SU-DHL-6 (cell line): ENCODE measurements at regions not wholly inside any gene's neighbourhood (a gene's known extent, or its start where the extent isn't known, plus 50 kb on each side); places are given as distances from the start of the nearest gene placed in this dataset.

Experiments
- EZH2phosphoT487 ChIP-seq: fragments of 200-600 bp; sonication (generic), shearing (Covaris generic); conservative IDR thresholded peaks from 2 replicates; pipeline ENCODE4 v1.6.1; 2018; ENCODE audit warnings: mild to moderate bottlenecking, antibody characterized with exemption, low read length, moderate library complexity, mixed read lengths
- TF ChIP-seq, protein P1 (sequence below): fragments of 200-600 bp; sonication (generic); IDR thresholded peaks from one replicate; pipeline ENCODE4 v1.5.1; 2017; ENCODE audit warnings: antibody characterized with exemption, mild to moderate bottlenecking, low read length, moderate library complexity; ENCODE audit not compliant: insufficient read depth, poor library complexity, severe bottlenecking

DNA sequence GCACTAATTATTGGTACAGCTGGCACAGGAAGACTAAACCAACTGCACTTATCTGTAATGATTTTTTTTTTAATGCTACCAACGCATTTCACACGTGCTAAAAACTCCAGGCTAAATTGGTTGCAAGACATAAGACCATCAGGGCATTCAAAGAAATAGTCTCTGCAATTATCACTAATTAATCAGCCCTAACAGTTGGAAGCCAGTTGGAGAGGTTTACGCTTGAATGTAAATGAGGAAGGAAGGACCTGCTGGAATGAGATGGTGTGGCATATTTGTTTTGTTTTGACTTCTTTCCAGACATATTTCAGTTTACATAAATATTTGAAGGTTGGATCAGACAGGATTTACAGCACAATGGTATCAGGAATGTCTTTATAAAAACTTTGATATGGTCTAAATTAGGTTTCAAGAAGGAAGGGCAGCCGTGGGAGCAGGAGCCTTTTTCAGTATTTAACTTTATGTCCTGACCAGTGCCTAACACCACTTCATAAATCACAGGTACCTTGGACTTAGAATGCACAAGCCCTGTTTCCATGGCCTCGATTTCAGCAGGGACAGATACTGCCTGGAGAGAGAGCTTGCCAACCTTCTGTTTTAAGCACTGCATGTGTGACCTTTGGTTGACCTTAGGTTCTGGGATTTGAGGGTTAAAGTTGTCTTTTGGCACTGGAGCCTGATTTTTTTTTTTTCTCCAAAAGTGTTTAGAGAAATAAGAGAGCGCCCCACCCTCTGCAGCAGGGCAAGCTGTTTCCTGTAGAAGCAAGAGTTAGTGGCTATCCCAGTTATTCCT is 199.8 kb upstream of the MAP3K1 start:
- TF ChIP-seq, protein P1, sequence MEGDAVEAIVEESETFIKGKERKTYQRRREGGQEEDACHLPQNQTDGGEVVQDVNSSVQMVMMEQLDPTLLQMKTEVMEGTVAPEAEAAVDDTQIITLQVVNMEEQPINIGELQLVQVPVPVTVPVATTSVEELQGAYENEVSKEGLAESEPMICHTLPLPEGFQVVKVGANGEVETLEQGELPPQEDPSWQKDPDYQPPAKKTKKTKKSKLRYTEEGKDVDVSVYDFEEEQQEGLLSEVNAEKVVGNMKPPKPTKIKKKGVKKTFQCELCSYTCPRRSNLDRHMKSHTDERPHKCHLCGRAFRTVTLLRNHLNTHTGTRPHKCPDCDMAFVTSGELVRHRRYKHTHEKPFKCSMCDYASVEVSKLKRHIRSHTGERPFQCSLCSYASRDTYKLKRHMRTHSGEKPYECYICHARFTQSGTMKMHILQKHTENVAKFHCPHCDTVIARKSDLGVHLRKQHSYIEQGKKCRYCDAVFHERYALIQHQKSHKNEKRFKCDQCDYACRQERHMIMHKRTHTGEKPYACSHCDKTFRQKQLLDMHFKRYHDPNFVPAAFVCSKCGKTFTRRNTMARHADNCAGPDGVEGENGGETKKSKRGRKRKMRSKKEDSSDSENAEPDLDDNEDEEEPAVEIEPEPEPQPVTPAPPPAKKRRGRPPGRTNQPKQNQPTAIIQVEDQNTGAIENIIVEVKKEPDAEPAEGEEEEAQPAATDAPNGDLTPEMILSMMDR, result no peak
- no peak for TF ChIP-seq EZH2phosphoT487
